ENCODE measurements at regions not wholly inside any gene's neighbourhood (a gene's known extent, or its start where the extent isn't known, plus 50 kb on each side); places are given as distances from the start of the nearest gene placed in this dataset.

DNA sequence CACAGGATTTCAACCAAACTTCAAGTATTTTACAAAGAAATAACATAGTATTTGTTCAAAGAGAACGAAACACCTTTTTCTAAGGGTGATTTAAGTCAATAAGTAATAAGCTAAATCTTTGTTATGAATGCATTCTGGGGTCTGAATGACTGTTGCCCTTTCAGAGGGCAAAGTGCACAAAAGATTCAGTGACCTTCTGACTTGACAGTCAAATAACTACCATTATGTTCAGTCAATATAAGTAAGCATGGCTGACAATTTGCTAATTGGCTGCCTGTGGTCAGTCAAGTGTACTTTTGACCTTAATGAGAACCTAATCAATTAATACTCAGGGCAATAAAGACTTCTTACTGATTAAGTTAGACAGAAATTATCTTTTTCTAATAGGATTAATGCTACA is 133.1 kb upstream of the NANOGP8 start:
- CTCF ChIA-PET = no interaction called here
- POLR2A ChIA-PET = no interaction called here
- TF ChIP-seq CTBP1 (IDR thresholded peaks at IDR 0.05; ENCODE audit: borderline replicate concordance) (no peak), L3MBTL2 (conservative IDR thresholded peaks at IDR 0.05) (no peak), ELF4 (IDR thresholded peaks at IDR 0.05) (no peak), FOXK2 (IDR thresholded peaks at IDR 0.05) (no peak), NFRKB (IDR thresholded peaks at IDR 0.05) (no peak), HDGF (IDR thresholded peaks at IDR 0.05; ENCODE audit: borderline replicate concordance) (no peak), ARNT (IDR thresholded peaks at IDR 0.05) (no peak), TARDBP (IDR thresholded peaks at IDR 0.05) (no peak), LEF1 (IDR thresholded peaks at IDR 0.05; ENCODE audit: borderline replicate concordance) (no peak), SUZ12 (IDR thresholded peaks at IDR 0.05) (no peak), SP1 (IDR thresholded peaks at IDR 0.05) (no peak), FOXM1 (IDR thresholded peaks at IDR 0.05; ENCODE audit: borderline replicate concordance) (no peak), ZNF384 (IDR thresholded peaks at IDR 0.05) (no peak), FOXA1 (IDR thresholded peaks at IDR 0.05) (no peak), BHLHE40 (IDR thresholded peaks at IDR 0.05; ENCODE audit: borderline replicate concordance) (no peak)
- TF ChIP-seq, protein P1, sequence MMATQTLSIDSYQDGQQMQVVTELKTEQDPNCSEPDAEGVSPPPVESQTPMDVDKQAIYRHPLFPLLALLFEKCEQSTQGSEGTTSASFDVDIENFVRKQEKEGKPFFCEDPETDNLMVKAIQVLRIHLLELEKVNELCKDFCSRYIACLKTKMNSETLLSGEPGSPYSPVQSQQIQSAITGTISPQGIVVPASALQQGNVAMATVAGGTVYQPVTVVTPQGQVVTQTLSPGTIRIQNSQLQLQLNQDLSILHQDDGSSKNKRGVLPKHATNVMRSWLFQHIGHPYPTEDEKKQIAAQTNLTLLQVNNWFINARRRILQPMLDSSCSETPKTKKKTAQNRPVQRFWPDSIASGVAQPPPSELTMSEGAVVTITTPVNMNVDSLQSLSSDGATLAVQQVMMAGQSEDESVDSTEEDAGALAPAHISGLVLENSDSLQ (IDR thresholded peaks at IDR 0.05) = no peak
- no peak for DNase-seq (ENCODE audit: extremely low spot score)

DNA sequence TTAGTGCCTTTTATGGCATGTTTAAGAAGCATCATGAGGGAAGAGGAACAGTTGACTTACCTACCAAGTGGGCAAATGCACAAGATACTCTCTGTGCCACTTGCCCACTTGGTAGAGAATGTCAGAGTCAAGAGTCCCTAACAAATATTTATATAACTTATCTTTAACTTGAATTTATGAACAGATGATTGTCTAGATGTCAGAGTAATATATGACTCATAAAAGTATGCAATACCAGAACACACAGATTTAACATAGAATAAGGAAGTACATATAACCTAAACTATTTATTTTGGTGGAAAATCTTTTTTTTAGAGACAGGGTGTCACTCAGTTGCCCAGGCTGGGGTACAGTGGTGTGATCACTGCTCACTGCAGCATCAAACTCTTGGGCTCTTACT is 130.0 kb upstream of the NANOGP8 start:
- no peak for DNase-seq (ENCODE audit: extremely low spot score)
- TF ChIP-seq ZNF384 (IDR thresholded peaks at IDR 0.05) = no peak
- ChIA-PET CTCF (no interaction called here), POLR2A (no interaction called here)

DNA sequence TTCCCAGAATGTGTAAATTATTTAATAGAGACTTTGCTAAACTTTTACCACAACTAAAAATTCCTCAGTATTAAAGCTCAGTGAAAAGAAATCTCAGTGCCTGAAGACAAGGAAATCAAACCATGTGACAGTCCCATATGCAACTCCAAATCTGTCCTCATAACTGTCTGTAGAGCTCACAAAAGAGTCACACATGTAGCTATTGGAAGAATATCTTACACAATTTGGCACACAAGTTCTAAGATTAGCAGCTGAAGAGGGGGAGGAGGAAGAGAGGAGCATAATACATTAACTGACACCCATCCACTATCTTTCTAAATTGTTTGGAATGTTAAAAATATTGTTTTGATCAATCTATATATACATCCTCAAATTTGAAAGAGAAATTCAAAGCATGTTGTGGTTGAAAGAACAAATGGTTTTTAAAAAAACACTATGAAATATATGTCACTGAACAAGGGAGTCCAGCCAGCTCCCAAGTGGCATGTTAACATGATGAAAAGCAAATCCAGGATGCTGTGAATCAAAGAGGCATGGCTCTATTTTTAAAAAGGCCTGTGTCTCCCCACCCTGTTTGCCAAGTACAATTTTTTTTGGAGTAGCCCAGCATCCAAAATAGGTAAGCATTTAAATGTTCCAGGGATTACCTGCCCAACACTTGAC is 126.3 kb upstream of the NANOGP8 start:
- POLR2A ChIA-PET = no interaction called here
- TF ChIP-seq NFRKB (IDR thresholded peaks at IDR 0.05) (no peak), ARNT (IDR thresholded peaks at IDR 0.05) (no peak), LEF1 (IDR thresholded peaks at IDR 0.05; ENCODE audit: borderline replicate concordance) (no peak), TARDBP (IDR thresholded peaks at IDR 0.05) (no peak), L3MBTL2 (conservative IDR thresholded peaks at IDR 0.05) (no peak)
- TF ChIP-seq, protein P1 (IDR thresholded peaks at IDR 0.05) = no peak
- CTCF ChIA-PET = no interaction called here
- DNase-seq (ENCODE audit: extremely low spot score) = no peak

DNA sequence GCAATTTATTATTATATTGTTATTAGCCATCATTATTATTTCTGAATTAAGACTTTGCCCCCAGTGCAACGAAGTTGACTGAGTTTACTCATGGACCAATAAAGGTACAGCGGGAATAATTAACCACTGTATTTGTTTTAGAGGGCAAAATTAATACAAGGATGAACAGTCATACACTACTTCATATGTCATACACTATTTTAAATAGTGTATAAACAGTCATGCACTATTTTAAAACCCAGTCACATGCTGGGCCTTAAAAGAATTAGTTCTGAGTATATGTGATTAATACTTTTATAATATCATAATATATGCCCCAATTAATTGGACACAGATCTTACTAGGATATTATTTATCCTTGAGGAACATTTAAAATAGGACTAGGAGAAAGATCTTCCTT is 125.3 kb upstream of the NANOGP8 start:
- POLR2A ChIA-PET = no interaction called here
- CTCF ChIA-PET = interaction anchor here (1.2 kb wide), 1 partner anchor 78 kb away, joined by 3 read pairs; no protein-coding TSS in a partner anchor

DNA sequence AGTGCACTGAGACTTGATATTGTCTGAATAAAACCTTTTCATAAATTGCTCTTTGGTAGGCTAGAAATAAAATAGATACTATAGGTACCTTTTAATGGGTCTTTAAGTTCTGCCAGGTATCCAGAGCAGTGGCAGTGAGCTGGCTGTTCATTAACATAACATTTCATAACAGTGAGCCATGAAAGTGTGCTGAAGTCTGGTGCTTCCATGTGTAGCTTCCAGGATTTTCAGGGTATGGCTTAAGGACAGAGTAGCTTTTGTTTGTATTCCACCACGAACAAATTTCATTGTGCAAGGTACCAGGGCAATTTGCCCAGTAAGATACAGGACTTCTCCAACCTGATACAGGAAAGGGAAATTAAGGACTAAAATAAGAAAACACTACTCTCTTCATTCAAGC is 124.7 kb upstream of the NANOGP8 start:
- CTCF ChIA-PET = interaction anchor here (1.2 kb wide), 1 partner anchor 79 kb away, joined by 3 read pairs; no protein-coding TSS in a partner anchor
- TF ChIP-seq SUZ12 (IDR thresholded peaks at IDR 0.05) = no peak
- TF ChIP-seq FOXK2 (IDR thresholded peaks at IDR 0.05) = no peak
- no peak for TF ChIP-seq FOXA1 (IDR thresholded peaks at IDR 0.05)
- no peak for TF ChIP-seq FOXM1 (IDR thresholded peaks at IDR 0.05; ENCODE audit: borderline replicate concordance)
- no peak for TF ChIP-seq LEF1 (IDR thresholded peaks at IDR 0.05; ENCODE audit: borderline replicate concordance)
- no peak for TF ChIP-seq ARNT (IDR thresholded peaks at IDR 0.05)
- TF ChIP-seq, protein P1 (IDR thresholded peaks at IDR 0.05) = no peak
- no peak for TF ChIP-seq NFRKB (IDR thresholded peaks at IDR 0.05)
- TF ChIP-seq BHLHE40 (IDR thresholded peaks at IDR 0.05; ENCODE audit: borderline replicate concordance) = no peak
- no peak for TF ChIP-seq HDGF (IDR thresholded peaks at IDR 0.05; ENCODE audit: borderline replicate concordance)
- no peak for TF ChIP-seq L3MBTL2 (conservative IDR thresholded peaks at IDR 0.05)
- no peak for TF ChIP-seq CTBP1 (IDR thresholded peaks at IDR 0.05; ENCODE audit: borderline replicate concordance)
- TF ChIP-seq ELF4 (IDR thresholded peaks at IDR 0.05) = no peak
- TF ChIP-seq TARDBP (IDR thresholded peaks at IDR 0.05) = no peak
- TF ChIP-seq SP1 (IDR thresholded peaks at IDR 0.05) = no peak
- no peak for TF ChIP-seq ZNF384 (IDR thresholded peaks at IDR 0.05)
- POLR2A ChIA-PET = no interaction called here
- no peak for DNase-seq (ENCODE audit: extremely low spot score)

More for the DNA sequence above, 125.3 kb upstream of the NANOGP8 start:
- TF ChIP-seq NFRKB (IDR thresholded peaks at IDR 0.05) = no peak
- no peak for TF ChIP-seq ARNT (IDR thresholded peaks at IDR 0.05)
- TF ChIP-seq FOXA1 (IDR thresholded peaks at IDR 0.05) = no peak
- no peak for DNase-seq (ENCODE audit: extremely low spot score)

DNA sequence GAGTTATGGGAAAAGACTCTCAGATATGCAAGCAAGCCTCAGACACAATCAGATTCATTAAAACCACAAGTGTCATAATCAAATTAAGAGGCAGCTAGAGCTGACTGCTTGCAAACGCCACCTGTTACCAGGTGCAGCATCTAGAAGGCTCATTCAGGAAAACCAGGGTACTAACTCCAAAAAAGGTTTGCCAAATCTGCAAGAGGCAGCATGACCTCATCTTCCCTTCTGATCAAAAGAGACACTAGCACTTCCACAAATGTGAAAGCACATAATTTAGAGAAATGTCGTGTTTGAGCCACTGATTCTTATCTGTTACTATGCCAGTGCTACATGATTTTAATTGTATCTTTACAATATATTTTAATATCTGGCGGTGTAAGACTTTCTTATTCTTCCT is 123.3 kb upstream of the NANOGP8 start:
- ChIA-PET CTCF (no interaction called here), POLR2A (no interaction called here)
- TF ChIP-seq FOXA1 (IDR thresholded peaks at IDR 0.05) (no peak), HDGF (IDR thresholded peaks at IDR 0.05; ENCODE audit: borderline replicate concordance) (no peak), L3MBTL2 (conservative IDR thresholded peaks at IDR 0.05) (no peak), ARNT (IDR thresholded peaks at IDR 0.05) (no peak), ELF4 (IDR thresholded peaks at IDR 0.05) (no peak)
- no peak for DNase-seq (ENCODE audit: extremely low spot score)

DNA sequence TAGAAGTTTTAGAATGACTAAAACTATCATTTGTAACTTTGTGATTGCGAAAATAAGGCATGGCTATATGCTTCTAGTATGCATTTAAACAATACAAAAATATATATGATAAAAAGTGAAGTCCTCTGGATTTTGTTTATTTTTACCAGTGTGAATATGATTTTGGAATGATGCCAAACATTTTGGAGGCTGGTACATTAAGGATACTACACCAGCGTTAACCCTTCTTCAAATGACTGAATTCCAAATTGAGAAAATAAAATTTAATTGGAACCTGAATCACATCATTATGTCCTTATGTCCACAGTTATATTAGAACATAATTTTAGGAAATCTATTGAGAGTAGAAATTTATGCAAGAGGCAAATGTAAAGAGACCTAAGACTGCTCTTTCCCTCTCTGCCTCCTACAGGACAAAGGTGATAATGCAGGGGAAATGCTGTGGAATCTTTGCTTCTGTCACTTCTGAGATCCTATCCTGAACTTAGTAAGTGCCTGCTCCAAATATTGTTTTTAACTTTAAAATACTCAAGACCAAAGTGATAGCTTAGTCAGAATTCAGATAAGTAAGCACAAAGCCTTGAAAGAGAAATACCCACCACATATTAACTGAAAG is 121.1 kb upstream of the NANOGP8 start:
- TF ChIP-seq, protein P1 (IDR thresholded peaks at IDR 0.05) = no peak
- TF ChIP-seq TARDBP (IDR thresholded peaks at IDR 0.05) (no peak), BHLHE40 (IDR thresholded peaks at IDR 0.05; ENCODE audit: borderline replicate concordance) (no peak), HDGF (IDR thresholded peaks at IDR 0.05; ENCODE audit: borderline replicate concordance) (no peak), SUZ12 (IDR thresholded peaks at IDR 0.05) (no peak), CTBP1 (IDR thresholded peaks at IDR 0.05; ENCODE audit: borderline replicate concordance) (no peak)
- ChIA-PET CTCF (no interaction called here), POLR2A (no interaction called here)
- no peak for DNase-seq (ENCODE audit: extremely low spot score)

Data from HEK293T (cell line).